GM10248 (cell line): ENCODE measurements at regions not wholly inside any gene's neighbourhood (a gene's known extent, or its start where the extent isn't known, plus 50 kb on each side); places are given as distances from the start of the nearest gene placed in this dataset.
"Not testable (repeated sequence)": the region's sequence is repeated elsewhere in the genome, so short reads cannot be mapped to it uniquely, and the experiment has no call there.

Source experiments
- CTCF ChIA-PET: fragments of 300-600 bp; sonication (Branson Sonifier 250); formaldehyde crosslinking; extraction: SDS; loops from one replicate; lab custom pipeline; 2021; ENCODE audit warnings: antibody characterized with exemption; lab: Yijun Ruan, JAX
- POLR2A ChIA-PET: fragments of 350-650 bp; sonication (Branson Sonifier 250); formaldehyde crosslinking; extraction: SDS; loops from one replicate; lab custom pipeline; 2020; ENCODE audit warnings: antibody characterized with exemption; lab: Yijun Ruan, JAX
- DNase-seq: peaks from one replicate; pipeline ENCODE4 v3.0.0; 2012; ENCODE audit errors: extremely low spot score
- CTCF ChIP-seq: IDR thresholded peaks from 2 replicates; pipeline ENCODE4 v1.5.1; 2012; ENCODE audit warnings: mild to moderate bottlenecking, low read depth; ENCODE audit errors: extremely low read depth, missing control alignments, control extremely low read depth

DNA sequence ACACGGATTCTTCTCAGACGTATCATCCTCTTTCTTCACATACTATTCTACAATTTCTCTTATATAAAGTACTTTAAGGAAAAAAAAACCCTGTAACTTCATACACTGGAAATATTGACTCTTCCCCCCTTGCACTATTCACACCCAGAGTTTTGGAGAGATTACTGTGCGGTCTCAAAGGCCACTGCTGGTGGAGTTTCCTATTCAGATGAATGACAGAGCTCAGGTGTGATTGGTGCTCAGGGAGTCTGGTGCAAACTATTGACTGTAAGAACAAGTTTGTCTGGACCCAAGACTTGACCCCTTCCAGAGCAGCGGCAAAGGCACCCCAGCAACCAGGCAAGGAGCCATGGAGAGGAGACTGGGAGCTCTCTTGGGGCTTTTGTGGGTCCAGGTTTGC, 187.5 kb upstream of the OR4E1 start:
- CTCF ChIA-PET, result interaction anchor here (1.1 to 2.1 kb wide), 3 partner anchors 9 to 19 kb away, joined by 3 to 10 read pairs (median 5); no protein-coding TSS in a partner anchor

DNA sequence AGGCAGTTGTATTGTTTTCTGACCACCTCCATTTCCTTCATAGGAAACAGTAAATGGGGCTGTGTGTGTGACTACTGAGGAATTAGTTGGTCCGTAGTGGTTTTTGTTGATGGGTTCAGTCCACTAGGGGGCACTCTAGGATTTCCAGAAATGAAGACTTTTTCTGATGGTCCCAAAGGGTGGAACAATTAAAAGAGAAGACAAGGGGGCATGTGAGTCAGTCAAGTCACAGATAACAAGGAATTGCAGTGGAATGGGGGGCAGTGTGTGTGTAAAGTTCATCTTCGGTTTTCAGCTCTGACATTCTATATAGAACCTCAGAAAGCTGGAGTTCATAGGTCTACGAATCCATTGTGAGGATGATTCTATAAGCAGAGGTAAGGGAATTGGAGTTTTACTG, 186.6 kb upstream of the OR4E1 start:
- peak; percentile 31 for TF ChIP-seq CTCF
- CTCF ChIA-PET, result interaction anchor here (0.6 to 2.5 kb wide), 6 partner anchors 8 to 20 kb away, joined by 3 to 10 read pairs (median 7); no protein-coding TSS in a partner anchor
- POLR2A ChIA-PET, result no interaction called here
- peak; percentile 11 for DNase-seq

More for the DNA sequence above, 187.5 kb upstream of the OR4E1 start:
- POLR2A ChIA-PET, result no interaction called here
- TF ChIP-seq CTCF, result no peak
- DNase-seq, result no peak

GRCh38 chr14:21852775-21853174, 179.2 kb upstream of the OR4E1 start:
- ChIA-PET POLR2A (no interaction called here), CTCF (interaction anchor here (0.7 to 2.0 kb wide), 13 partner anchors 9 to 142 kb away, joined by 3 to 10 read pairs (median 4); no protein-coding TSS in a partner anchor)
- DNase-seq, result no peak
- no peak for TF ChIP-seq CTCF

DNA sequence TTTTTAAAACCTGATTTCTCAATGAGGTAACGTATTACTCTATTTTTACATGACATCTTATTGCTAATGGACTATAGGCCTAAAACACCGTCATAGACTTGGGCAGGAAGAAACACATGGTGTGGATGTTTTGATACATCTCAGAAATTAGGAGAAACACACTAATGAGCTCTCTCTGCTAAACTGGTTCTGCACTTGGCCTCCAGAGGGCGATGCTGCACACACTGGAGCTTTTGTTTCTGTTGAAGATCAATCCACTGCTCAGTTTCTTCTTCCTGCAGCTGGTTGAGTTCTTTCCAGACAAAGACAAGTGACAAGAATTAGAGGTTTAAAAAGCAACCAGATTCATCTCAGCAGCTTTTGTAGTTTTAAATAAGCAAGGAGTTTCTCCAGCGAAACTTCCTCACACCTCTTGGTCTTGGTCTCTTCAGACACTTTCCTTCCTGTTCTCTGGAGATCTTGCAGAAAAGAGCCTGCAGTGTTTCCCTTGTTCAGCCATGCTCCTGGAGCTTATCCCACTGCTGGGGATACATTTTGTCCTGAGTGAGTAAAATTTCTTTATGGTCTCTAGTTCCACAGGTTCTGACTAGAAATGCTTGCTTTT, 178.5 kb upstream of the OR4E1 start:
- CTCF ChIA-PET, result interaction anchor here (0.7 to 1.5 kb wide), 20 partner anchors 9 to 141 kb away, joined by 3 to 10 read pairs (median 4); no protein-coding TSS in a partner anchor
- DNase-seq, result peak; percentile 26
- POLR2A ChIA-PET, result no interaction called here
- TF ChIP-seq CTCF, result peak; percentile 86

GRCh38 chr14:21846902-21847301, 173.3 kb upstream of the OR4E1 start:
- CTCF ChIA-PET, result interaction anchor here (0.8 to 2.7 kb wide), 7 partner anchors 9 to 166 kb away, joined by 3 to 9 read pairs (median 3); no protein-coding TSS in a partner anchor

GRCh38 chr14:21846227-21846885, 172.7 kb upstream of the OR4E1 start:
- CTCF ChIA-PET, result interaction anchor here (0.8 to 2.7 kb wide), 8 partner anchors 8 to 167 kb away, joined by 3 to 9 read pairs (median 3); no protein-coding TSS in a partner anchor

More at GRCh38 chr14:21846902-21847301, 173.3 kb upstream of the OR4E1 start:
- DNase-seq, POLR2A ChIA-PET: not testable (repeated sequence)

More at GRCh38 chr14:21846227-21846885, 172.7 kb upstream of the OR4E1 start:
- peak; percentile 57 for TF ChIP-seq CTCF
- POLR2A ChIA-PET, result no interaction called here
- peak; percentile 28 for DNase-seq
